Urinary bladder (tissue), 3 donors: ENCODE measurements at regions not wholly inside any gene's neighbourhood (a gene's known extent, or its start where the extent isn't known, plus 50 kb on each side); places are given as distances from the start of the nearest gene placed in this dataset.

Source experiments
- DNase-seq: peaks from one replicate; pipeline ENCODE4 v3.0.0-alpha.2; 2015; ENCODE audit errors: extremely low spot score
- H3K27ac ChIP-seq: one replicate; pipeline ENCODE4 v1.5.1; 2013; ENCODE audit warnings: low read depth, mild to moderate bottlenecking, moderate library complexity
- H3K36me3 ChIP-seq: one replicate; pipeline ENCODE4 v1.6.1; 2013; ENCODE audit warnings: mild to moderate bottlenecking, moderate library complexity; ENCODE audit not compliant: insufficient read depth
- H3K4me1 ChIP-seq: one replicate; pipeline ENCODE4 v1.6.1; 2013; ENCODE audit warnings: mild to moderate bottlenecking, moderate library complexity; ENCODE audit not compliant: insufficient read depth
- H3K4me3 ChIP-seq: one replicate; pipeline ENCODE4 v1.5.1; 2013; ENCODE audit warnings: low read depth, low read length
- WGBS: extraction: QIAGEN DNeasy Blood & Tissue Kit; methylation state at CpG from one replicate; pipeline ENCODE4 v1.1.7; 2013; 5-methylcytosine and 5-hydroxymethylcytosine counted together
- donor health status: healthy with polysubstance abuse.
- donor health status: healthy.

- no peak overlapping the region for H3K4me3 ChIP-seq
- H3K27ac ChIP-seq, result no peak overlapping the region
- H3K4me1 ChIP-seq, result no peaks in the 10 kb centered on the region
- no peaks in the 10 kb centered on the region for H3K36me3 ChIP-seq
- 98% methylated on average over 1 of the region's 1 CpG for WGBS
- DNase-seq, result no peak
Observed at GRCh38 chr2:228878138-228878537, 392.9 kb downstream of the PID1 start.

GRCh38 chr2:228876276-228876675 lies 394.8 kb downstream of the PID1 start:
- Histone ChIP-seq H3K4me1 (no peaks in the 10 kb centered on the region), H3K27ac (no peak overlapping the region), H3K36me3 (no peaks in the 10 kb centered on the region), H3K4me3 (no peak overlapping the region)
- 27% methylated on average over 2 of the region's 2 CpGs for WGBS
- no peak for DNase-seq

GRCh38 chr2:228875152-228875900 lies 395.8 kb downstream of the PID1 start:
- WGBS, result 73% methylated on average over 5 of the region's 5 CpGs
- Histone ChIP-seq H3K27ac (no peak overlapping the region), H3K4me3 (no peak overlapping the region), H3K36me3 (no peaks in the 10 kb centered on the region), H3K4me1 (no peaks in the 10 kb centered on the region)
- no peak for DNase-seq

- 86% methylated on average over 4 of the region's 4 CpGs for WGBS
- no peak for DNase-seq
- H3K4me1 ChIP-seq, result no peaks in the 10 kb centered on the region
- H3K36me3 ChIP-seq, result no peaks in the 10 kb centered on the region
- no peak overlapping the region for H3K27ac ChIP-seq
- H3K4me3 ChIP-seq, result no peak overlapping the region
Observed at GRCh38 chr2:228871012-228871411, 400.1 kb downstream of the PID1 start.

GRCh38 chr2:228869636-228870264 lies 401.3 kb downstream of the PID1 start:
- Histone ChIP-seq H3K27ac (no peak overlapping the region), H3K4me1 (no peaks in the 10 kb centered on the region), H3K36me3 (no peaks in the 10 kb centered on the region), H3K4me3 (no peak overlapping the region)
- no peak for DNase-seq

GRCh38 chr2:228867406-228867805 lies 403.7 kb downstream of the PID1 start:
- WGBS, result 95% methylated on average over 4 of the region's 4 CpGs
- Histone ChIP-seq H3K27ac (no peak overlapping the region), H3K36me3 (no peaks in the 10 kb centered on the region), H3K4me1 (no peaks in the 10 kb centered on the region), H3K4me3 (no peak overlapping the region)
- DNase-seq, result no peak

- Histone ChIP-seq H3K27ac (no peak overlapping the region), H3K4me1 (no peaks in the 10 kb centered on the region), H3K4me3 (no peak overlapping the region), H3K36me3 (no peaks in the 10 kb centered on the region)
- DNase-seq, result no peak
- 65% methylated on average over 2 of the region's 2 CpGs for WGBS
Observed at GRCh38 chr2:228866781-228867180, 404.3 kb downstream of the PID1 start.

GRCh38 chr2:228866044-228866443 lies 405.0 kb downstream of the PID1 start:
- 93% methylated on average over 2 of the region's 2 CpGs for WGBS

GRCh38 chr2:228864131-228864530 lies 407.0 kb downstream of the PID1 start:
- 80% methylated on average over 3 of the region's 3 CpGs for WGBS
- Histone ChIP-seq H3K4me3 (no peak overlapping the region), H3K4me1 (no peaks in the 10 kb centered on the region), H3K27ac (no peak overlapping the region), H3K36me3 (no peaks in the 10 kb centered on the region)
- no peak for DNase-seq

More at GRCh38 chr2:228866044-228866443, 405.0 kb downstream of the PID1 start:
- no peak for DNase-seq
- Histone ChIP-seq H3K36me3 (no peaks in the 10 kb centered on the region), H3K4me1 (no peaks in the 10 kb centered on the region), H3K27ac (no peak overlapping the region), H3K4me3 (no peak overlapping the region)

- no peaks in the 10 kb centered on the region for H3K36me3 ChIP-seq
- no peak overlapping the region for H3K27ac ChIP-seq
- no peak for DNase-seq
- WGBS, result 57% methylated on average over 5 of the region's 5 CpGs
- no peak overlapping the region for H3K4me3 ChIP-seq
- no peaks in the 10 kb centered on the region for H3K4me1 ChIP-seq
Observed at GRCh38 chr2:228860601-228861285, 410.3 kb downstream of the PID1 start.

GRCh38 chr2:228853151-228853550 lies 417.9 kb downstream of the PID1 start:
- no peaks in the 10 kb centered on the region for H3K36me3 ChIP-seq
- no peak for DNase-seq
- H3K4me3 ChIP-seq, result no peak overlapping the region
- WGBS, result 87% methylated on average over 7 of the region's 7 CpGs
- no peak overlapping the region for H3K27ac ChIP-seq
- no peaks in the 10 kb centered on the region for H3K4me1 ChIP-seq

GRCh38 chr2:228848638-228849037 lies 422.4 kb downstream of the PID1 start:
- no peak overlapping the region for H3K4me3 ChIP-seq
- H3K27ac ChIP-seq, result no peak overlapping the region
- WGBS, result 91% methylated on average over 5 of the region's 5 CpGs
- H3K36me3 ChIP-seq, result no peaks in the 10 kb centered on the region
- no peaks in the 10 kb centered on the region for H3K4me1 ChIP-seq
- no peak for DNase-seq

GRCh38 chr2:228847684-228848083 lies 423.4 kb downstream of the PID1 start:
- 19% methylated on average over 1 of the region's 1 CpG for WGBS
- Histone ChIP-seq H3K4me1 (no peaks in the 10 kb centered on the region), H3K27ac (no peak overlapping the region), H3K4me3 (no peak overlapping the region), H3K36me3 (no peaks in the 10 kb centered on the region)
- DNase-seq, result no peak

GRCh38 chr2:228846161-228846560 lies 424.9 kb downstream of the PID1 start:
- H3K4me3 ChIP-seq, result no peak overlapping the region
- no peak for DNase-seq
- no peaks in the 10 kb centered on the region for H3K36me3 ChIP-seq
- H3K27ac ChIP-seq, result no peak overlapping the region
- H3K4me1 ChIP-seq, result no peaks in the 10 kb centered on the region
- 42% methylated on average over 2 of the region's 2 CpGs for WGBS
